DND-41 (cell line): ENCODE measurements at regions not wholly inside any gene's neighbourhood (a gene's known extent, or its start where the extent isn't known, plus 50 kb on each side); places are given as distances from the start of the nearest gene placed in this dataset.

Experiments
- EZH2 ChIP-seq: IDR thresholded peaks from 3 replicates; pipeline ENCODE4 v1.6.1; 2012; ENCODE audit warnings: borderline replicate concordance, low read depth, mild to moderate bottlenecking, moderate library complexity, low read length, inconsistent platforms; ENCODE audit not compliant: severe bottlenecking
- TF ChIP-seq, protein P1 (sequence below): IDR thresholded peaks from 2 replicates; pipeline ENCODE4 v1.5.1; 2012; ENCODE audit warnings: borderline replicate concordance, low read length, moderate library complexity, mild to moderate bottlenecking; ENCODE audit not compliant: poor library complexity, severe bottlenecking; ENCODE audit errors: extremely low read depth

DNA sequence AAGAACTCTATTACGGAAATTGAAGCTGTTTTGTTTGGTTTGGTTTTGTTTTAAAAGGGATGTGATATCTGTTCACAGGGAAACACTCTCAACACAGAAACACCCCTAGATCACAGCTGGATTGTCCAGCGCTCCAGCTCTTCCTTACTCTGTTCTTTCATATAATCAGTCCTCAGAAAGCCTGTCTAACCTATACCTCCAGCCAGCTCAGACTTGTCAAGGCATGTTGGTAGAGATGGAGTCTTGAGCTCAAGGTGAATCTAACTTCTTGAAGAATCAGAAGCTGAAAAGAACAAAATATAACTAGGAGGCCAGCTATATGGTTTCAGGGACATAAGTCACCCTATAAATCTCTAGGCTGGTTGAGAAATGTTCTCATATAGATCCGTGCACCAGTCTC is 110.2 kb upstream of the EPHA3 start:
- TF ChIP-seq, protein P1, sequence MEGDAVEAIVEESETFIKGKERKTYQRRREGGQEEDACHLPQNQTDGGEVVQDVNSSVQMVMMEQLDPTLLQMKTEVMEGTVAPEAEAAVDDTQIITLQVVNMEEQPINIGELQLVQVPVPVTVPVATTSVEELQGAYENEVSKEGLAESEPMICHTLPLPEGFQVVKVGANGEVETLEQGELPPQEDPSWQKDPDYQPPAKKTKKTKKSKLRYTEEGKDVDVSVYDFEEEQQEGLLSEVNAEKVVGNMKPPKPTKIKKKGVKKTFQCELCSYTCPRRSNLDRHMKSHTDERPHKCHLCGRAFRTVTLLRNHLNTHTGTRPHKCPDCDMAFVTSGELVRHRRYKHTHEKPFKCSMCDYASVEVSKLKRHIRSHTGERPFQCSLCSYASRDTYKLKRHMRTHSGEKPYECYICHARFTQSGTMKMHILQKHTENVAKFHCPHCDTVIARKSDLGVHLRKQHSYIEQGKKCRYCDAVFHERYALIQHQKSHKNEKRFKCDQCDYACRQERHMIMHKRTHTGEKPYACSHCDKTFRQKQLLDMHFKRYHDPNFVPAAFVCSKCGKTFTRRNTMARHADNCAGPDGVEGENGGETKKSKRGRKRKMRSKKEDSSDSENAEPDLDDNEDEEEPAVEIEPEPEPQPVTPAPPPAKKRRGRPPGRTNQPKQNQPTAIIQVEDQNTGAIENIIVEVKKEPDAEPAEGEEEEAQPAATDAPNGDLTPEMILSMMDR, result no peak
- no peak for TF ChIP-seq EZH2
